HG03565 (cell line): ENCODE measurements at regions not wholly inside any gene's neighbourhood (a gene's known extent, or its start where the extent isn't known, plus 50 kb on each side); places are given as distances from the start of the nearest gene placed in this dataset.
"Not testable (repeated sequence)": the region's sequence is repeated elsewhere in the genome, so short reads cannot be mapped to it uniquely, and the experiment has no call there.

ENCODE experiments used
- ATAC-seq: cut with Tn5 transposase; IDR thresholded peaks from one replicate; pipeline ENCODE4 v1.9.1; 2021; ENCODE audit warnings: mild to moderate bottlenecking, moderate library complexity; ENCODE audit not compliant: unreplicated experiment

- ATAC-seq, result no peak
These were observed 99.2 kb upstream of the PCBD1 start for GRCh38 chr10:70987396-70988130.

- ATAC-seq, result not testable (repeated sequence)
These were observed 101.8 kb upstream of the PCBD1 start for GRCh38 chr10:70990156-70990555.

- no peak for ATAC-seq
These were observed 102.3 kb upstream of the PCBD1 start for GRCh38 chr10:70990681-70991080.

- ATAC-seq, result no peak
These were observed 103.1 kb upstream of the PCBD1 start for GRCh38 chr10:70991140-70992124.

GRCh38 chr10:70992436-70992835, 104.1 kb upstream of the PCBD1 start:
- ATAC-seq, result no peak

- no peak for ATAC-seq
These were observed 104.7 kb upstream of the PCBD1 start for GRCh38 chr10:70993051-70993450.

- no peak for ATAC-seq
These were observed 108.2 kb upstream of the PCBD1 start for GRCh38 chr10:70996549-70996948.

GRCh38 chr10:70997236-70997635, 108.9 kb upstream of the PCBD1 start:
- ATAC-seq, result no peak

- no peak for ATAC-seq
These were observed 109.7 kb upstream of the PCBD1 start for GRCh38 chr10:70998086-70998485.

- no peak for ATAC-seq
These were observed 113.1 kb upstream of the PCBD1 start for GRCh38 chr10:71001470-71001869.

- no peak for ATAC-seq
These were observed 116.1 kb upstream of the PCBD1 start for GRCh38 chr10:71004176-71005075.

- no peak for ATAC-seq
These were observed 117.3 kb upstream of the PCBD1 start for GRCh38 chr10:71005337-71006305.

GRCh38 chr10:71006506-71006905, 118.1 kb upstream of the PCBD1 start:
- no peak for ATAC-seq

GRCh38 chr10:71007516-71007915, 119.2 kb upstream of the PCBD1 start:
- no peak for ATAC-seq

- ATAC-seq, result no peak
These were observed 119.8 kb upstream of the PCBD1 start for GRCh38 chr10:71008150-71008549.

- no peak for ATAC-seq
These were observed 120.8 kb upstream of the PCBD1 start for GRCh38 chr10:71009126-71009525.

- no peak for ATAC-seq
These were observed 122.4 kb upstream of the PCBD1 start for GRCh38 chr10:71010730-71011129.

- ATAC-seq, result no peak
These were observed 122.8 kb upstream of the PCBD1 start for GRCh38 chr10:71011141-71011540.

- ATAC-seq, result no peak
These were observed 125.8 kb upstream of the PCBD1 start for GRCh38 chr10:71014021-71014805.
